Aorta (tissue), 5 donors: ENCODE measurements at regions not wholly inside any gene's neighbourhood (a gene's known extent, or its start where the extent isn't known, plus 50 kb on each side); places are given as distances from the start of the nearest gene placed in this dataset.

Source experiments
- ATAC-seq: fragments of 200-7000 bp; cut with Tn5 transposase; one replicate; pipeline ENCODE4 v1.9.1; 2022; ENCODE audit warnings: moderate library complexity; ENCODE audit not compliant: low FRiP score
- DNase-seq, 2 donors: peaks; one replicate each; pipeline ENCODE4 v3.0.0-alpha.2; 2020
- H3K27ac ChIP-seq, 2 donors: one replicate each; pipeline ENCODE4 v1.5.1; 2013; ENCODE audit warnings: low read length in 2 of 2, mild to moderate bottlenecking in 2 of 2, moderate library complexity in 2 of 2, control low read depth in 1 of 2, inconsistent platforms in 1 of 2, low read depth in 1 of 2
- H3K27me3 ChIP-seq, 2 donors: one replicate each; pipeline ENCODE4 v1.6.1; 2013; ENCODE audit warnings: control low read depth in 1 of 2, low read length in 1 of 2, mild to moderate bottlenecking in 1 of 2, moderate library complexity in 1 of 2; ENCODE audit not compliant: insufficient read depth in 2 of 2, control insufficient read depth in 1 of 2
- H3K36me3 ChIP-seq, 2 donors: one replicate each; pipeline ENCODE4 v1.6.1; 2013; ENCODE audit warnings: control low read depth in 1 of 2, low read length in 1 of 2, mild to moderate bottlenecking in 1 of 2; ENCODE audit not compliant: insufficient read depth in 2 of 2, control insufficient read depth in 1 of 2
- H3K4me1 ChIP-seq, 2 donors: one replicate each; pipeline ENCODE4 v1.6.1; 2013; ENCODE audit warnings: low read length in 2 of 2, control low read depth in 1 of 2, mild to moderate bottlenecking in 1 of 2, moderate library complexity in 1 of 2; ENCODE audit not compliant: insufficient read depth in 2 of 2, control insufficient read depth in 1 of 2
- H3K4me3 ChIP-seq, 2 donors: one replicate each; pipeline ENCODE4 v1.5.1; 2013; ENCODE audit warnings: low read length in 2 of 2, control low read depth in 1 of 2, mild to moderate bottlenecking in 1 of 2
- H3K9me3 ChIP-seq: one replicate; pipeline ENCODE4 v1.6.1; 2013; ENCODE audit warnings: mild to moderate bottlenecking, low read length; ENCODE audit not compliant: control insufficient read depth
- WGBS, 2 donors: extraction: QIAGEN DNeasy Blood & Tissue Kit; methylation state at CpG; one replicate each; pipeline ENCODE4 v1.1.7; 2013; 5-methylcytosine and 5-hydroxymethylcytosine counted together
- intact Hi-C, 2 donors: fragments of 100-400 bp; cut with DNase I; formaldehyde crosslinking; loops; one replicate each; pipeline versions ENCODE4 v1.14.2 to v1.15.0; 2022
- donor health status: healthy with polysubstance abuse.
- donor health status: Bipolar disorder and iron deficiency.
- donor health status: DM: no; HTN: no; CAD: no.
- donor health status: DM: no; HTN: no; CAD: no.
- donor health status: DM: yes; HTN: yes; CAD: no.

DNA sequence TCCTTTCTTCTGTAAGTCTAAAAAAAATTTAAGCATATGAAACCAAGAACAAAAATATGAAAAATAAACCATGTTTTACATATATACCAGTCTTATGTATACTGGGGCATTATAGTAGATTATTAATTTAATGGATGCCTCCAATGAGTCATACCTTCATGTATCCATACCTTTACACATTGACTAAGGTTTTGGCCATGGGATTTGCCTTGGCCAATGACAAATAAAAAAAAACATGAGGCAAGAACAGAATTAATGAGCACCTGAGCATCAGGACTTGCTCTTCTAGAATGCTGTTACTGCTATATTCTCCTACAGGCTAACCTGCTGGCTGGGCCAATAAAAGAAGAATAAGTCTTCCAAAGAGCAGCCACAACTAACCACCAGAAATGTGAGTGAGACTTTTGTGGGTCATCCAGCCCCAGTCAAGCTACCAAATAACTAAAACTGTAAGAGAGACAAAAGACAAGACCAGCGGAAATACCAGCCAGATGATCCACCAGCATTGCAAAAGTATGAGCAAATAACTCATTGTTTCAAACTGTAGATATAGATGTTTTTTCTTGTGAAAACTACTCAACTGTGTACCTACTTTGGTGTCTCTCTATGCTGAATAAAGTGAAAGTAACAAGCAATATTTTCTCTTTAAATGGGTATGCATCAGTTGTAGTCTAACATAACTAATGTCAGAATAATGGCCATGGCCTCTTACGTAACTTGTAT, 749.6 kb upstream of the VRK2 start:
- Histone ChIP-seq H3K27me3 (no peaks in the 10 kb centered on the region), H3K4me1 (no peaks in the 10 kb centered on the region), H3K36me3 (no peaks in the 10 kb centered on the region), H3K9me3 (no peaks in the 10 kb centered on the region), H3K27ac (no peak overlapping the region), H3K4me3 (no peak overlapping the region)
- DNase-seq = no peak
- no peak for ATAC-seq
- intact Hi-C loops = no loop called here
- 90 to 91% methylated on average over 2 of the region's 2 CpGs for WGBS, 2 donors

DNA sequence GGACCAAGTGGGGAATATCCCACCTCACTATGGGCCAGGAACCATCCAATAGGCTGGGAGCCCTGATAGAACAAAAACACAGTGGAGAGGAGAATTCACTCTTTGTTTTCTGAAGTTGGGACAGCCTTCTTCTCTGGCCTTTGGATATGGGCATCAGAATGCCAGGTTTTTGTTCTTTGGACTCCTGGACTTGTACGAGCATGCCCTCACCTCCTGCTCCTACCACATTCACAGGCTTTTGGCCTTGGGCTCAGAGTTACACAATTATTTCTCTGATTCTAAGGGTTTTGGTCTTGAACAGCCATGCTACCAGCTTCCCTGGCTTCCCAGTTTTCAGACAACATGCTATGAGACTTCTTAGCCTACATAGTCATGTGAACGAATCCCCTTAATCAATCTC, 732.9 kb upstream of the VRK2 start:
- H3K4me3 ChIP-seq = no peak overlapping the region
- H3K27ac ChIP-seq = no peak overlapping the region
- H3K4me1 ChIP-seq = no peaks in the 10 kb centered on the region
- intact Hi-C loops = no loop called here
- no peaks in the 10 kb centered on the region for H3K36me3 ChIP-seq
- no peak for ATAC-seq
- no peaks in the 10 kb centered on the region for H3K9me3 ChIP-seq
- 79 to 84% methylated on average over 2 of the region's 2 CpGs for WGBS, 2 donors
- no peak for DNase-seq
- H3K27me3 ChIP-seq = no peaks in the 10 kb centered on the region

GRCh38 chr2:57314682-57315081, 731.9 kb upstream of the VRK2 start:
- no peak for DNase-seq
- intact Hi-C loops = no loop called here
- ATAC-seq = no peak
- no peaks in the 10 kb centered on the region for H3K27me3 ChIP-seq
- H3K9me3 ChIP-seq = no peaks in the 10 kb centered on the region
- no peaks in the 10 kb centered on the region for H3K4me1 ChIP-seq
- no peak overlapping the region for H3K27ac ChIP-seq
- no peak overlapping the region for H3K4me3 ChIP-seq
- no peaks in the 10 kb centered on the region for H3K36me3 ChIP-seq

DNA sequence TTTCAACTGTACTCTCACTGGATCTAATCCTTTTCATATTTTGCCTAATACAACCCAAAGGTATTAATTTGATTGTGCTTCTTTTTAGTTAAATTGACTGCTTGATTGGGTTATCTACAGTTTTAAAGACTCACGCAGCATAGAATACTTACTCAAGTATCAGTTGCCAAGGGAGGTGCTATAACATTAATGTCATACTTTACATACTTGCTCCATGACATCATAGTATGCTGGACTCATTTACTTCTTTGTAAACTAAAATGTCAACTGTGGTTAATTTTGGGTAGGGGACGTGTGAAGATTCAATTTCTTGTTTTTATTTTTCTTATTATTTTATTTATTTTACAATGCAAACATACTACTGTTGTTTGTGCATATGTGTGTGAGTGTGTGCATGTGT, 716.2 kb upstream of the VRK2 start:
- no peak overlapping the region for H3K27ac ChIP-seq
- no peaks in the 10 kb centered on the region for H3K9me3 ChIP-seq
- H3K36me3 ChIP-seq = no peaks in the 10 kb centered on the region
- intact Hi-C loops = no loop called here
- no peaks in the 10 kb centered on the region for H3K27me3 ChIP-seq
- WGBS, 2 donors = 4 to 5% methylated on average over 2 of the region's 2 CpGs
- ATAC-seq = no peak
- H3K4me3 ChIP-seq = no peak overlapping the region
- H3K4me1 ChIP-seq = no peaks in the 10 kb centered on the region
- no peak for DNase-seq

GRCh38 chr2:57333221-57333620, 713.4 kb upstream of the VRK2 start:
- no peaks in the 10 kb centered on the region for H3K36me3 ChIP-seq
- H3K27me3 ChIP-seq = no peaks in the 10 kb centered on the region
- 78 to 85% methylated on average over 1 of the region's 1 CpG for WGBS, 2 donors
- no peak for DNase-seq
- H3K4me3 ChIP-seq = no peak overlapping the region
- intact Hi-C loops = no loop called here
- H3K4me1 ChIP-seq = no peaks in the 10 kb centered on the region
- H3K27ac ChIP-seq = no peak overlapping the region
- H3K9me3 ChIP-seq = no peaks in the 10 kb centered on the region
- ATAC-seq = no peak

DNA sequence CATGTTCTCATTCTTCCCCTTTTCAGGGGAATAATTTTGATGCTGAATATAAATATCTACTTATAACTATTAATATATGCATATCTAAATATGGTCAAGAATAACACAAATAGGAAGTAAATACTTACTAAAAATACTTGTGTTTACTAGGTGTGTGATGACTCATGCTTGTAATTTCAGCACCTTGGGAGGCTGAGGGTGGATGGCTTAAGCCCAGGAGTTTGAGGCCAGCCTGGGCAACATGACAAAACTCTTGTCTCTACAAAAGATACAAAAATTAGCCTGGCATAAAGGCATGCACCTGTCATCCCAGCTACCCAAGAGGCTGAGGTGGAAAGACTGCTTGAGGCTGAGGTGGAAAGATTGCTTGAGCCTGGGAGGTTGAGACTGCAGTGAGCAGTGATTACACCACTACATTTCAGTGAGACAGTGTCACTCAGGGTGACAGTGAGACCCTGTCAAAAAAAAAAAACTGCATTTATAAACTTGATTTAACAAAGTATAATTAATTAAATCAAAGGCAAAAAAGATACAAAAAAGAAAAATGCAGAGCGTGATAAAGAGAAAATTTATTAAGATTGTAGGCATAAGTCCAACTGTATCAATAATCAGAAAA, 703.1 kb upstream of the VRK2 start:
- no peaks in the 10 kb centered on the region for H3K4me1 ChIP-seq
- H3K4me3 ChIP-seq = no peak overlapping the region
- 89 to 94% methylated on average over 1 of the region's 1 CpG for WGBS, 2 donors
- H3K9me3 ChIP-seq = no peaks in the 10 kb centered on the region
- H3K36me3 ChIP-seq = no peaks in the 10 kb centered on the region
- no peaks in the 10 kb centered on the region for H3K27me3 ChIP-seq
- intact Hi-C loops = no loop called here
- DNase-seq (no peak), ATAC-seq (no peak)
- H3K27ac ChIP-seq = no peak overlapping the region

DNA sequence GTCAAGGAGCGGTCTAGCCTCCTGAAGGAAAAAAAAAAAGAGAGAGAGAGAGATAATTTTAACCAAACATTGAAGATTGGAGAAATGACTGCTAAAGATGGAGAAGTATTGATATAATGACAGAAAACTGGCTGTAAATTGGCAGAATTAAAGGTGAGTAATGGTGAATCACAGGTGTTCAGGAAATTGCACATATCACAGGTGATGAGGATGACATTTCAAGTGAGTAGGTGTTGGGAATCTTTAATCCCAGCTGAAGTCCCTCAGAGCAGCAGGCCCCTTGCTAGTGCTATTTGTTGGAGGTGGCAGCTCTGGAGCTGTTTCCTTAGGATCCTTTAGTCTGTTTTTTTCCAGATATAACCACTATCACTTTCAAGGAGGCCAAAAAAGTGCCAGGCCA, 678.4 kb upstream of the VRK2 start:
- no peak overlapping the region for H3K27ac ChIP-seq
- H3K36me3 ChIP-seq = no peaks in the 10 kb centered on the region
- ATAC-seq (no peak), DNase-seq (no peak)
- no peaks in the 10 kb centered on the region for H3K4me1 ChIP-seq
- no peaks in the 10 kb centered on the region for H3K27me3 ChIP-seq
- no peaks in the 10 kb centered on the region for H3K9me3 ChIP-seq
- H3K4me3 ChIP-seq = no peak overlapping the region
- WGBS, 2 donors = 89 to 92% methylated on average over 1 of the region's 1 CpG
- intact Hi-C loops = no loop called here

DNA sequence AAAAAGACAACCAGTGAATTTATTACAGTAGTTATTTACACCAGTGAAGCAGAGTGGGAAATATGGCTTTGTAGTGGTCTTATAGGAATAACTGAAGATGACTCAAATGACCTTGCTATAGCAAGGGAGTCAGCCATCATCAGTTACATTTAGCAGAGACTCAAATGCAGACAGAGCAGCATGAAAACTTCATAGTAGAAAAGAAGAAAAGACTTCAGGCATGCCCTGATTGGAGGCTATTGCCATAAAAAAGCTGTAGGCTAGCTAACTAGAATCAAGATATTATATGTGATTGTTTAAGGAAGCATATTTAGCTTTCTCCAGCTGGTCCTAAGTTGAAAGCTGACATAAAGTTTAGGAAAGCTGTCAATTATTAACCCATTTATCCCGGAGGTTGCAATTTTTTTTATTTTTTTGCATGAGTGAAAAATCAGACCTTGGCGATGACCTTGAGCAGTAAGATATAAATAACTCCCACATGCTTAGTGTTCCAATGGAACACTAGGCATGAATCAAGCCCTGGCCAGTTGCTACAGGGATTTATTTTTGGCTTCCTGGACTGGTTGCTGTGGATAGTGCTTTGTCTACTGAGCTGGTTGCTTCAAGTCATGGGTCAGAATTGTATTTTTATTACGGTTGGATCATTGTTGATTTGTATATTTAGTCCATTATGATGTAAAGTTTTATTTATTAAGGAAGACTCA, 675.6 kb upstream of the VRK2 start:
- Histone ChIP-seq H3K27me3 (no peaks in the 10 kb centered on the region), H3K4me3 (no peak overlapping the region), H3K4me1 (no peaks in the 10 kb centered on the region), H3K9me3 (no peaks in the 10 kb centered on the region), H3K27ac (no peak overlapping the region), H3K36me3 (no peaks in the 10 kb centered on the region)
- DNase-seq (no peak), ATAC-seq (no peak)
- 17 to 27% methylated on average over 3 of the region's 3 CpGs for WGBS, 2 donors
- intact Hi-C loops = no loop called here
